Islet precursor cell (in vitro differentiated cells): ENCODE measurements at regions not wholly inside any gene's neighbourhood (a gene's known extent, or its start where the extent isn't known, plus 50 kb on each side); places are given as distances from the start of the nearest gene placed in this dataset.
"Not testable (repeated sequence)": the region's sequence is repeated elsewhere in the genome, so short reads cannot be mapped to it uniquely, and the experiment has no call there.

Experiments used
- DNase-seq: peaks from one replicate; pipeline ENCODE4 v3.0.0-alpha.2; 2018

- no peak for DNase-seq
These were observed 61.4 kb downstream of the NXNL2 start for GRCh38 chr9:88596376-88596775.

GRCh38 chr9:88604836-88605511 lies 70.0 kb downstream of the NXNL2 start:
- no peak for DNase-seq

DNA sequence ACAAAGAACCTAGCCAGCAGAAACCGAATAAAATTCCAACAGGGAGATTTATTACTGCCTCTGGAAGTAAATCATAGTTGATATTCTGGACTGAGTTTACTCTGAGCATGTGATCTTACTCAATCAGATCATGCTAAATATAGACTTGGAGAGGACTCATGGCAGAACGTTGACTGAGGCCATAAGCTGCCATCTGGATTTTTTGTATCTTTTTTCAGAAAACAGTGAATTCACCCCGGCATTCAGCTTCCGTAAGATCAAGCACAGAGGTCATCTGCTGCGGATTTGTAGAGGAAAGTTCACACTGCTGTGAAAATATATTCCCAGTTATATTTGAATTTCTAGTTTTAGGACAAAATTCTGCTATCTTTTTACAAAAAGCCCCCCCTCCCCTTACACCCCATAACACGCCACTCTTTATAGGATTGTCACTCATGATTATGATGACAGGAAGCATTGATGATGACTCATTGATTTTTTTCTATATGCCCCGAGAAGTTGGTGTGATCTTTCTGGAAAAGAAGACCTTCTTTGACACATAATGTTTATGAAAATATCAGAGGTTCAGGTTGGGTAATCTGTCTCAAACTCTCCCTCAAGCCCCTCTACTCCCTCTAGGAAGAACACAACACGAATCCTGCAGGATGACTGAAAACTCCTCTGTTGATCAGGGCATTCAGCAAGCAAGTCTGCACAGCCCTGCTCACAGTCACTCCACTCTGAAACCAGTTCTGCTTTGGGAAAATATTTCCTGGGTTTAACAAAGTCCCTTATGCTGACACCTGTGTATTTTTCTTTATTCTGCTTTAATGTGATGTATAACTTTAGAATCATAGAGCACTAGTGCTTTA lies 70.8 kb downstream of the NXNL2 start:
- DNase-seq = no peak

GRCh38 chr9:88614359-88614758 lies 79.4 kb downstream of the NXNL2 start:
- DNase-seq = no peak

- DNase-seq = no peak
These were observed 88.7 kb downstream of the NXNL2 start for GRCh38 chr9:88623698-88624097.

DNA sequence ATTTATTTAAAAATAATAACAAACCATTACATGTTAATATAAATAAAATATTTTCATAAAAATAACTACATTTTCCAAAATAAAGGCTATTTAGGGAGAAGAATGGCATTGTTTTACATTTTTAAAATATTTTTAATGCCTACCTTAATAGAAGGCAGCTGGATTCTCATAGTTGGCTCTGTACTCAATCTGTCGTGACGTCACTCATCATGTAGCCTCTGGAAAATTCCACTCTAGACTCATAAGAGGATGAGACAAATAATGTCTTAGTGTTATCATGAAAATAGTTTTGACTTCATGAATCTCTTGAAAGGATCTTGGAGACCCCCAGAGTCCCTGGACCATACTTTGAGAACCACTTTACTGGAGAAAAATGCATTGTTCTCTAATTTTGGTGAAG lies 93.1 kb downstream of the NXNL2 start:
- no peak for DNase-seq

DNA sequence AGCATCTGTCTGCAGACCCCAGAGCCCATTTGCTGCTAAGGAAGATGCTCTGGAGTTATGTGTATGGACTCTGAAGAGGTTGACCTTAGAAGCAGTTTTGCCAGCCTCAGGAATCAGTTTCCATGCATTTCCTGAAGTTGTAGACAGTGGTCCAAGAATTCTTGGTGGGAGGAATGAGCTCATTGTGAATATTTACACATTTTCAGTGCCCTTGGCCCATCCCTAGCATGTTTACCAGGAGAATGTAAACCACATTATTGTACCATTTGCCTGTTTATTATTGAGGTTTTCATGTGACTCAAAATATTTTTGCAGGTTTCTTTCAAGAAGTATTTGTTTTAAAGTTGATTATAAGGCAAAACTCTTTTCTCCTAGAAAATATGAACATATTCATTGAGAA lies 93.8 kb downstream of the NXNL2 start:
- no peak for DNase-seq

DNA sequence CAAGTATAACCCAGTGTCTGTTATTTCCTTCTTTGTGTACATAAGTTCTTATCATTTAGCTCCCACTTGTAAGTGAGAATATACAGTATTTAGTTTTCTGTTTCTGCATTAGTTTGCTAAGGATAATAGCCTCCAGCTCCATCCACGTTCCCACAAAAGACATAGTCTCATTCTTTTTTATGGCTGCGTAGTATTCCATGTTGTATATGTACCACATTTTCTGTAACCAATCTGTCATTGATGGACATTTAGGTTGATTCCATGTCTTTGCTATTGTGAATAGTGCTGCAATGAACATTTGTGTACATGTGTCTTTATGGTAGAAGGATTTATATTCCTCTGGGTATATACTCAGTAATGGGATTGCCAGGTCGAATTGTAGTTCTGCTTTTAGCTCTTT lies 95.6 kb downstream of the NXNL2 start:
- not testable (repeated sequence) for DNase-seq

- DNase-seq = no peak
These were observed 100.2 kb downstream of the NXNL2 start for GRCh38 chr9:88635151-88635550.

DNA sequence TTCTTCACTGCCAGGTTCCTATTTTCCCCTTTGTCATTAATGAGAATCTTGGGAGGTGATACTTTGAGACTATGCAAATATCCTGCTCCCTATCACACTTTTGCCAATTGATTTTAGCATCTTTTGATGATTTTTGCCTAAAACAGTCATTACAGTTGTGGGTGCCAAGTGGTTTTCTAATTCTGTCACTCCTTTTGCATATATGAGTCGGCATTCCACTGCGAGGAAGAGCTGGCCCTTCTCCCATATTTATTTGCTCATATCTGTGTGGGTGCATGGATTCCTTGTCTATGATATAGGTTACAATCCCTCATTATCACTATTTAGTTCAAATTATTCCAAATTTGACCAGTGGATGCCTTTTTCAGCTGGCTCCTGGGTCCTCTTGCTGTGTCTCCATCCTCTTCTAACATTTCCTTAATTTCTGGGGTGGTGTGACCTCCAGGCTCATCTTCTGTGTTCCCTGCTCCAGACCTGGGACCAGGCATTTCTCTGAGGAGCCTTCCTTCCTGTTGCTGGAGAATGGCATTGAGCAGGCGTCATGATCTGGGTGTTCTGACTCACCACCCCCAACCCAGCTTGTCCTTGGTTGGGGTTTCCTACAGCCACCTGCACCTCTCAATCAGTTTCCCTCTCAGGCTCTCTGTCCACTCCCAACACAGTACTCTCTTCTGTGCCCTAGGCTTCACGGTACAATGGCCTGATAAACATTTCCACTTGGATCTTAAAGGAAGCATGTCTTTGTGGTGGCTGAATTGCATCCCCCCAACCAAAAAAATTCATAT lies 106.7 kb downstream of the NXNL2 start:
- no peak for DNase-seq

GRCh38 chr9:88642336-88642735 lies 107.4 kb downstream of the NXNL2 start:
- no peak for DNase-seq

DNA sequence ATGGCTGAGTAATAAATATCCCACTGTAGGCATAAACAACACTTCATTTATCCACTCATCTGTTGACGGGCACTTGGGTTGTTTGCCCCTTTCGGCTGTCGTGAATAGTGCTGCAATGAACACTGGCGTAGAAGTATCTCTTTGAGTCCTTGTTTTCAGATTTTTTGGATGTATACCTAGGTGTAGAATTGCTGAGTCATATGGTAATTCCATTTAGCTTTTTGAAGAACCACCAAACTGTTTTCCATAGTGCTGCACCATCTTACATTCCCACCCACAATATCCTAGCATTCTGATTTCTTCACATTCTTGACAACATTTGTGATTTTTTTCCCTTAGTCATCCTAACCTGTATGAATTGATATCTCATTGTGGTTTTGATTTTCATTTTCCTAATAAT lies 109.0 kb downstream of the NXNL2 start:
- no peak for DNase-seq

GRCh38 chr9:88645172-88645878 lies 110.3 kb downstream of the NXNL2 start:
- DNase-seq = no peak

- no peak for DNase-seq
These were observed 110.9 kb downstream of the NXNL2 start for GRCh38 chr9:88645879-88646199.

- no peak for DNase-seq
These were observed 111.7 kb downstream of the NXNL2 start for GRCh38 chr9:88646539-88647300.

DNA sequence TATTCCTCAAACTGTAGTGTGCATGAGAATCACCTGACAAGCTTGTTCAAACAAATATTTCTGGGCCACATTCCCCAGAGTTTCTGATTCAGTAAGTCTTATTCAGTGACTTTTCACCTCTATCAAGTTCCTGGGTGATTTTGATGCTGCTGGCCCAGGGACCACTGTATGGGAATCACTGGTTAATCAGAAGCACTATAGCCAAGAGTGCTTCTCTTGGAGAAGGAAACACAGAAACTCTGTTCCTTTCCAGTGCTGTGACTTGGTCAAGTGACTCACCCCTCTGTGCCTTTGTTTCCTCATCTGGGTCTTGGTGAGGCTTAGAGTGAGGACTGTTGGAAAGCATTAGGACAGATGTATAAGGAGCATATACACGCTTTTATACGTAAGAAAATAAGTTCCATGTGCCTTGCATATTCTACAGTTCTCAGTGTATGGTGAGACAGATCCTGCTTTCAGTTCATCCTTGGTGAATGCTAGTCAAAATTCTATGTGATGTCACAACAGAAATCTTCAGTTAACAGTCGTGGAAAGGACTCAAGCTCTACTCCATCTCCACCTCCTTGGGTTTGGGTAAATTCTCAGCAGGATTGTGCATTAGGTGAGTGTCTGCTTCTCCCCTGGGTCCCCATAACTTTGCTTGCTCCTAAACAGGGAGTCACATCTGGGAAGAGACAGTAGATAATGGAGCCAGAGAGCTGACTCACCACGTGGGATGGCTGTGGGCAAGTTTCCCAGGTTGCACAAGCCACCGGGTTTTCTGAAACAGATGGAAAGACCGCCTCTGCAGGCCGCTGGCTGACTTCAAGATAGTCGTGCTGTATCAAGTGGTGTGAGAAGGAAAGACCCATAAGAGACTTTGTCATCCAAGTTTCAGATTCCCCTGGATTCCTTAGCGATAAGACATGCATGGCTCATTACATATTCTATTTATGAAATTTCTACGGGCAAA lies 117.0 kb downstream of the NXNL2 start:
- DNase-seq = peak; percentile 64

DNA sequence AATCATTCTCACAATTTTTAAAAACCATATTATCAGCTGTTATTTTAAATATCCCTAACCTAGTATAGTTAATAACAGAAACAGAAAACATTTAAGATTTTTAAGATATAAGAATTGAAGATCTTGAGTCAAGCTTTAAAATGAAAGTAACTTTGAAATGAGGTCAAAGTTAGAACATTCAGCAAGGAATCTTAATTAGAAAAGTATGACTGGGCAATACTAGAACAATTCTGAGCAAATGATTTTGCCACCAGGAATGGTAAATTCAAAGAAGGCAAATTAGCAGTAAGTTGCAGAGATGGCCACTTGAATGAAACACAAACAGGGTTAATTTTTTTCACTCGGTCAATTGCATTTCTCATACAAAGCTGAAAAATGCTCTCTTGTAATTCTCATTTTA lies 117.9 kb downstream of the NXNL2 start:
- DNase-seq = no peak

- DNase-seq = no peak
These were observed 118.4 kb downstream of the NXNL2 start for GRCh38 chr9:88653406-88653805.

- DNase-seq = no peak
These were observed 118.9 kb downstream of the NXNL2 start for GRCh38 chr9:88653911-88654310.

- DNase-seq = no peak
These were observed 122.9 kb downstream of the NXNL2 start for GRCh38 chr9:88657893-88658292.

DNA sequence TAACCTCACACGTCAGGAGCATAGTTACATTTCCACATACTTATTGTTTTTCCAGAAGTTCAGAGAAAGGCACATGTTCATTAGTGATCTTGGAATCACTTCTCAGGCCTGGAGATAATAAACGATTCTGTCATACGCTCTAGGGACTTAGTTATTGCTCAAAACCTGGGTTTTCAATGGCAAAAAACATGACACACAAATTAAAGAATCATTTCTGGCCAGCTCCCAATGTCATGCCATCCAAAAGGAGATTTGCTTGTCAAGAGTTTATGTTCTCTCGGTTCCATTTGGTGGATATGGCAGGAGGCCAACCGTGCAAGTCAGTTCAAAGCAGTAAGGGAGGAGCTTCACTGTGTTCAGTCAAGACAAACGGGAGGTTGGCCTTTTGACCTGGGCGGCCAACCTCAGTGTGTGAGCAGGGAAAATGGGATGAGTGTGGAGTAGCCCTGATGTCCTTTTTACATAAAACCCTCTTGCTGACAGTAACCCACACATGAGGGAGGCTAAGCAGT lies 123.4 kb downstream of the NXNL2 start:
- DNase-seq = no peak
